Liver (tissue), 8 donors: ENCODE measurements at regions not wholly inside any gene's neighbourhood (a gene's known extent, or its start where the extent isn't known, plus 50 kb on each side); places are given as distances from the start of the nearest gene placed in this dataset.

ENCODE experiments used
- DNase-seq: peaks from one replicate; pipeline ENCODE4 v3.0.0-alpha.2; 2017; ENCODE audit warnings: low spot score
- H3K27ac ChIP-seq, 2 donors: one replicate each; pipeline ENCODE4 v1.7.0; 2013; ENCODE audit warnings: inconsistent platforms in 2 of 2, low read length in 2 of 2, control low read depth in 1 of 2, low read depth in 1 of 2, mild to moderate bottlenecking in 1 of 2
- H3K27me3 ChIP-seq, 4 donors: one replicate each; pipeline versions ENCODE4 v1.6.1 to v1.7.0; 2013; ENCODE audit warnings: low read length in 3 of 4, inconsistent platforms in 1 of 4, mild to moderate bottlenecking in 1 of 4, moderate library complexity in 1 of 4; ENCODE audit not compliant: control insufficient read depth in 4 of 4, insufficient read depth in 4 of 4
- H3K36me3 ChIP-seq, 4 donors: one replicate each; pipeline versions ENCODE4 v1.6.1 to v1.7.0; 2013; ENCODE audit warnings: low read length in 3 of 4, mild to moderate bottlenecking in 3 of 4, low read depth in 1 of 4, moderate library complexity in 1 of 4; ENCODE audit not compliant: control insufficient read depth in 4 of 4, insufficient read depth in 3 of 4
- H3K4me1 ChIP-seq, 4 donors: one replicate each; pipeline versions ENCODE4 v1.6.1 to v1.7.0; 2013; ENCODE audit warnings: low read length in 3 of 4, mild to moderate bottlenecking in 3 of 4, moderate library complexity in 1 of 4; ENCODE audit not compliant: control insufficient read depth in 4 of 4, insufficient read depth in 4 of 4
- H3K4me3 ChIP-seq, 3 donors: one replicate each; pipeline versions ENCODE4 v1.6.1 to v1.7.0; 2013; ENCODE audit warnings: low read length in 3 of 3, control low read depth in 1 of 3, low read depth in 1 of 3, mild to moderate bottlenecking in 1 of 3
- H3K9ac ChIP-seq, 2 donors: one replicate each; pipeline ENCODE4 v1.7.0; 2013; ENCODE audit warnings: low read length in 2 of 2, mild to moderate bottlenecking in 2 of 2, moderate library complexity in 2 of 2, control low read depth in 1 of 2, low read depth in 1 of 2
- H3K9me3 ChIP-seq, 4 donors: one replicate each; pipeline versions ENCODE4 v1.6.1 to v1.7.0; 2013; ENCODE audit warnings: low read length in 3 of 4; ENCODE audit not compliant: control insufficient read depth in 4 of 4
- EGR1 ChIP-seq, 2 donors: IDR thresholded peaks; 2 replicates each; pipeline ENCODE4 v1.6.1; 2016 to 2018; ENCODE audit warnings: antibody characterized with exemption in 2 of 2, low read depth in 2 of 2
- FOXA1 ChIP-seq: IDR thresholded peaks from 2 replicates; pipeline ENCODE4 v1.6.1; 2016; ENCODE audit warnings: antibody characterized with exemption
- FOXA2 ChIP-seq: IDR thresholded peaks from 2 replicates; pipeline ENCODE4 v1.6.1; 2016; ENCODE audit warnings: antibody characterized with exemption
- GABPA ChIP-seq, 2 donors: IDR thresholded peaks in 1 of 2; conservative IDR thresholded peaks in 1 of 2; 2 replicates each; pipeline ENCODE4 v1.6.1; 2016; ENCODE audit warnings: antibody characterized with exemption in 2 of 2, mild to moderate bottlenecking in 1 of 2, moderate library complexity in 1 of 2
- HNF4A ChIP-seq, 2 donors: conservative IDR thresholded peaks; 2 replicates each; pipeline ENCODE4 v1.6.1; 2016; ENCODE audit warnings: antibody characterized with exemption in 2 of 2, mild to moderate bottlenecking in 2 of 2
- HNF4G ChIP-seq: IDR thresholded peaks from 2 replicates; pipeline ENCODE4 v1.6.1; 2016; ENCODE audit warnings: antibody characterized with exemption
- JUND ChIP-seq, 2 donors: IDR thresholded peaks; 2 replicates each; pipeline ENCODE4 v1.6.1; 2016; ENCODE audit warnings: antibody characterized with exemption in 2 of 2
- NR2F2 ChIP-seq: IDR thresholded peaks from 2 replicates; pipeline ENCODE4 v1.6.1; 2016; ENCODE audit warnings: antibody characterized with exemption
- RAD21 ChIP-seq, 2 donors: IDR thresholded peaks; 2 replicates each; pipeline ENCODE4 v1.6.1; 2016; ENCODE audit warnings: antibody characterized with exemption in 2 of 2, mild to moderate bottlenecking in 2 of 2
- RXRA ChIP-seq, 2 donors: IDR thresholded peaks; 2 replicates each; pipeline ENCODE4 v1.6.1; 2017 to 2018; ENCODE audit warnings: antibody characterized with exemption in 2 of 2, mild to moderate bottlenecking in 1 of 2
- SP1 ChIP-seq: IDR thresholded peaks from 2 replicates; pipeline ENCODE4 v1.6.1; 2018; ENCODE audit warnings: antibody characterized with exemption, mild to moderate bottlenecking
- TAF1 ChIP-seq: conservative IDR thresholded peaks from 2 replicates; pipeline ENCODE4 v1.6.1; 2016; ENCODE audit warnings: antibody characterized with exemption, mild to moderate bottlenecking
- YY1 ChIP-seq: IDR thresholded peaks from 2 replicates; pipeline ENCODE4 v1.6.1; 2016; ENCODE audit warnings: antibody characterized with exemption, mild to moderate bottlenecking
- WGBS: extraction: QIAGEN DNeasy Blood & Tissue Kit; methylation state at CpG from one replicate; pipeline ENCODE4 v1.1.7; 2013; 5-methylcytosine and 5-hydroxymethylcytosine counted together
- TF ChIP-seq, protein P1 (sequence below): IDR thresholded peaks from 2 replicates; pipeline ENCODE4 v1.6.1; 2016; ENCODE audit warnings: antibody characterized with exemption, mild to moderate bottlenecking
- TF ChIP-seq, protein P2 (sequence below): IDR thresholded peaks from 2 replicates; pipeline ENCODE4 v1.6.1; 2016; ENCODE audit warnings: antibody characterized with exemption
- TF ChIP-seq, protein P3 (sequence below): IDR thresholded peaks from 2 replicates; pipeline ENCODE4 v1.6.1; 2016; ENCODE audit warnings: antibody characterized with exemption
- TF ChIP-seq, protein P4 (sequence below): fragments of 150-350 bp; IDR thresholded peaks from 2 replicates; pipeline ENCODE4 v1.5.1; 2017; ENCODE audit warnings: improper control_type of control experiment, low read depth, low read length; ENCODE audit not compliant: missing input control
- TF ChIP-seq, protein P5 (sequence below): IDR thresholded peaks from 2 replicates; pipeline ENCODE4 v1.6.1; 2016; ENCODE audit warnings: antibody characterized with exemption
- donor health status: healthy.
- donor health status: healthy.
- donor health status: healthy.
- donor health status: healthy.
- donor health status: healthy.

DNA sequence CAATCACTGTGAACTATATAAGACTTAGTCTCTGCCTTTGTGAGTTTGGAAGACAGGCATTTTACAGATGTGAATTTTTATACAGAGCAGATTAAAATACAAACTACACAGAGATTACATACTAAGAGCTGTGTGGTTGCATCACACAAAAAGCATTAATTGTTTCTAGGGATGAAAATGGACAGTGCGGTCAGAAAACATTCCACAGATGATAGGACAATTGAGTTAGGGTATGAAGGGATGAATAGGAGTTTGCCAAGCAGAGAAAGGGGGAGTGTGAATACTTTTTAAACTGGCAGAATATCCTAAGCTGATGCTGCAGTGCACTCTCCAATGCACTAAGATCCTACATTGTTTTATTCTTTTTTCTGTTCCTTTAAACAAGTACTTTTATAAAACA is 345.8 kb downstream of the VRK1 start:
- TF ChIP-seq, protein P1, sequence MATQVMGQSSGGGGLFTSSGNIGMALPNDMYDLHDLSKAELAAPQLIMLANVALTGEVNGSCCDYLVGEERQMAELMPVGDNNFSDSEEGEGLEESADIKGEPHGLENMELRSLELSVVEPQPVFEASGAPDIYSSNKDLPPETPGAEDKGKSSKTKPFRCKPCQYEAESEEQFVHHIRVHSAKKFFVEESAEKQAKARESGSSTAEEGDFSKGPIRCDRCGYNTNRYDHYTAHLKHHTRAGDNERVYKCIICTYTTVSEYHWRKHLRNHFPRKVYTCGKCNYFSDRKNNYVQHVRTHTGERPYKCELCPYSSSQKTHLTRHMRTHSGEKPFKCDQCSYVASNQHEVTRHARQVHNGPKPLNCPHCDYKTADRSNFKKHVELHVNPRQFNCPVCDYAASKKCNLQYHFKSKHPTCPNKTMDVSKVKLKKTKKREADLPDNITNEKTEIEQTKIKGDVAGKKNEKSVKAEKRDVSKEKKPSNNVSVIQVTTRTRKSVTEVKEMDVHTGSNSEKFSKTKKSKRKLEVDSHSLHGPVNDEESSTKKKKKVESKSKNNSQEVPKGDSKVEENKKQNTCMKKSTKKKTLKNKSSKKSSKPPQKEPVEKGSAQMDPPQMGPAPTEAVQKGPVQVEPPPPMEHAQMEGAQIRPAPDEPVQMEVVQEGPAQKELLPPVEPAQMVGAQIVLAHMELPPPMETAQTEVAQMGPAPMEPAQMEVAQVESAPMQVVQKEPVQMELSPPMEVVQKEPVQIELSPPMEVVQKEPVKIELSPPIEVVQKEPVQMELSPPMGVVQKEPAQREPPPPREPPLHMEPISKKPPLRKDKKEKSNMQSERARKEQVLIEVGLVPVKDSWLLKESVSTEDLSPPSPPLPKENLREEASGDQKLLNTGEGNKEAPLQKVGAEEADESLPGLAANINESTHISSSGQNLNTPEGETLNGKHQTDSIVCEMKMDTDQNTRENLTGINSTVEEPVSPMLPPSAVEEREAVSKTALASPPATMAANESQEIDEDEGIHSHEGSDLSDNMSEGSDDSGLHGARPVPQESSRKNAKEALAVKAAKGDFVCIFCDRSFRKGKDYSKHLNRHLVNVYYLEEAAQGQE: no peak
- TF ChIP-seq RAD21 (IDR thresholded peaks at IDR 0.05) (no peak), GABPA (IDR thresholded peaks at IDR 0.05 in 1 of 2, conservative IDR thresholded peaks at IDR 0.05 in 1 of 2) (no peak), RXRA (IDR thresholded peaks at IDR 0.05) (no peak), HNF4A (conservative IDR thresholded peaks at IDR 0.05) (no peak), HNF4G (no peak), SP1 (no peak)
- TF ChIP-seq, protein P2, sequence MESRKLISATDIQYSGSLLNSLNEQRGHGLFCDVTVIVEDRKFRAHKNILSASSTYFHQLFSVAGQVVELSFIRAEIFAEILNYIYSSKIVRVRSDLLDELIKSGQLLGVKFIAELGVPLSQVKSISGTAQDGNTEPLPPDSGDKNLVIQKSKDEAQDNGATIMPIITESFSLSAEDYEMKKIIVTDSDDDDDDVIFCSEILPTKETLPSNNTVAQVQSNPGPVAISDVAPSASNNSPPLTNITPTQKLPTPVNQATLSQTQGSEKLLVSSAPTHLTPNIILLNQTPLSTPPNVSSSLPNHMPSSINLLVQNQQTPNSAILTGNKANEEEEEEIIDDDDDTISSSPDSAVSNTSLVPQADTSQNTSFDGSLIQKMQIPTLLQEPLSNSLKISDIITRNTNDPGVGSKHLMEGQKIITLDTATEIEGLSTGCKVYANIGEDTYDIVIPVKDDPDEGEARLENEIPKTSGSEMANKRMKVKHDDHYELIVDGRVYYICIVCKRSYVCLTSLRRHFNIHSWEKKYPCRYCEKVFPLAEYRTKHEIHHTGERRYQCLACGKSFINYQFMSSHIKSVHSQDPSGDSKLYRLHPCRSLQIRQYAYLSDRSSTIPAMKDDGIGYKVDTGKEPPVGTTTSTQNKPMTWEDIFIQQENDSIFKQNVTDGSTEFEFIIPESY: no peak
- no peak overlapping the region for H3K9ac ChIP-seq
- no peaks in the 10 kb centered on the region for H3K9me3 ChIP-seq
- H3K4me3 ChIP-seq: no peak overlapping the region
- H3K36me3 ChIP-seq: no peaks in the 10 kb centered on the region
- no peaks in the 10 kb centered on the region for H3K4me1 ChIP-seq
- H3K27ac ChIP-seq: no peak overlapping the region
- DNase-seq: no peak
- H3K27me3 ChIP-seq: peaks cover 0 to 8% (median 2%) of the 10 kb centered on the region in 4 donors
- 91% methylated on average over 1 of the region's 1 CpG for WGBS

DNA sequence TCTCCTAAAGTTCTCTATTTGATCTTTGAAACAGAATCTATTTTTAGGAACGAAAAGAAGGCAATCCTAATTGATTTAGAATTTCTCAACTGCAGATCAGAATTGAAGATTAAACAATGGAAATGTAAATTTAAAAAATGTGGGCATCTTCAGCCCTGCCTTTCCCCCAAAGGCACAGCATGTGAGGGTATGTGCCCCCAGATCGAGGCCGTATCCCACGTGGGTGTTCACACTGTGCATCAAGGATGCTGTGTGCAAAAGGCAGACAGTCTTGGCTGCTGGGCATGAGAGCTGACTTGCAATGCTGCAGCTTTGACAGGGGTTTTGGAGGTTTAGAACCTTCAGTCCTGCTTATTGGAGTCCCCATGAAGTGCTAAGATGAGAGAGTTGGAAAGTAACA is 346.3 kb downstream of the VRK1 start:
- Histone ChIP-seq H3K27me3 (peaks cover 0 to 8% (median 2%) of the 10 kb centered on the region in 4 donors), H3K9me3 (no peaks in the 10 kb centered on the region), H3K27ac (no peak overlapping the region), H3K4me1 (no peaks in the 10 kb centered on the region), H3K4me3 (no peak overlapping the region), H3K9ac (no peak overlapping the region), H3K36me3 (no peaks in the 10 kb centered on the region)
- DNase-seq: no peak
- 56% methylated on average over 4 of the region's 4 CpGs for WGBS
- TF ChIP-seq GABPA (IDR thresholded peaks at IDR 0.05 in 1 of 2, conservative IDR thresholded peaks at IDR 0.05 in 1 of 2) (no peak), FOXA2 (no peak), NR2F2 (no peak), FOXA1 (no peak), RXRA (IDR thresholded peaks at IDR 0.05) (no peak), YY1 (no peak), HNF4G (no peak), HNF4A (conservative IDR thresholded peaks at IDR 0.05) (no peak), RAD21 (IDR thresholded peaks at IDR 0.05) (no peak), EGR1 (IDR thresholded peaks at IDR 0.05; ENCODE audit: low read depth in 2 of 2) (no peak), TAF1 (no peak), SP1 (no peak), JUND (IDR thresholded peaks at IDR 0.05) (no peak)
- TF ChIP-seq, protein P2: no peak
- TF ChIP-seq, protein P3, sequence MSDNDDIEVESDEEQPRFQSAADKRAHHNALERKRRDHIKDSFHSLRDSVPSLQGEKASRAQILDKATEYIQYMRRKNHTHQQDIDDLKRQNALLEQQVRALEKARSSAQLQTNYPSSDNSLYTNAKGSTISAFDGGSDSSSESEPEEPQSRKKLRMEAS: no peak
- TF ChIP-seq, protein P4, sequence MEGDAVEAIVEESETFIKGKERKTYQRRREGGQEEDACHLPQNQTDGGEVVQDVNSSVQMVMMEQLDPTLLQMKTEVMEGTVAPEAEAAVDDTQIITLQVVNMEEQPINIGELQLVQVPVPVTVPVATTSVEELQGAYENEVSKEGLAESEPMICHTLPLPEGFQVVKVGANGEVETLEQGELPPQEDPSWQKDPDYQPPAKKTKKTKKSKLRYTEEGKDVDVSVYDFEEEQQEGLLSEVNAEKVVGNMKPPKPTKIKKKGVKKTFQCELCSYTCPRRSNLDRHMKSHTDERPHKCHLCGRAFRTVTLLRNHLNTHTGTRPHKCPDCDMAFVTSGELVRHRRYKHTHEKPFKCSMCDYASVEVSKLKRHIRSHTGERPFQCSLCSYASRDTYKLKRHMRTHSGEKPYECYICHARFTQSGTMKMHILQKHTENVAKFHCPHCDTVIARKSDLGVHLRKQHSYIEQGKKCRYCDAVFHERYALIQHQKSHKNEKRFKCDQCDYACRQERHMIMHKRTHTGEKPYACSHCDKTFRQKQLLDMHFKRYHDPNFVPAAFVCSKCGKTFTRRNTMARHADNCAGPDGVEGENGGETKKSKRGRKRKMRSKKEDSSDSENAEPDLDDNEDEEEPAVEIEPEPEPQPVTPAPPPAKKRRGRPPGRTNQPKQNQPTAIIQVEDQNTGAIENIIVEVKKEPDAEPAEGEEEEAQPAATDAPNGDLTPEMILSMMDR: no peak
- TF ChIP-seq, protein P5, sequence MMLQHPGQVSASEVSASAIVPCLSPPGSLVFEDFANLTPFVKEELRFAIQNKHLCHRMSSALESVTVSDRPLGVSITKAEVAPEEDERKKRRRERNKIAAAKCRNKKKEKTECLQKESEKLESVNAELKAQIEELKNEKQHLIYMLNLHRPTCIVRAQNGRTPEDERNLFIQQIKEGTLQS: no peak
- TF ChIP-seq, protein P1: no peak
